UCSD-AML1 (cell line): ENCODE measurements at regions not wholly inside any gene's neighbourhood (a gene's known extent, or its start where the extent isn't known, plus 50 kb on each side); places are given as distances from the start of the nearest gene placed in this dataset.

Experiments
- DNase-seq: peaks from one replicate; lab custom pipeline; 2025; ENCODE audit not compliant: unreplicated experiment; lab: John Stamatoyannopoulos, UW

DNA sequence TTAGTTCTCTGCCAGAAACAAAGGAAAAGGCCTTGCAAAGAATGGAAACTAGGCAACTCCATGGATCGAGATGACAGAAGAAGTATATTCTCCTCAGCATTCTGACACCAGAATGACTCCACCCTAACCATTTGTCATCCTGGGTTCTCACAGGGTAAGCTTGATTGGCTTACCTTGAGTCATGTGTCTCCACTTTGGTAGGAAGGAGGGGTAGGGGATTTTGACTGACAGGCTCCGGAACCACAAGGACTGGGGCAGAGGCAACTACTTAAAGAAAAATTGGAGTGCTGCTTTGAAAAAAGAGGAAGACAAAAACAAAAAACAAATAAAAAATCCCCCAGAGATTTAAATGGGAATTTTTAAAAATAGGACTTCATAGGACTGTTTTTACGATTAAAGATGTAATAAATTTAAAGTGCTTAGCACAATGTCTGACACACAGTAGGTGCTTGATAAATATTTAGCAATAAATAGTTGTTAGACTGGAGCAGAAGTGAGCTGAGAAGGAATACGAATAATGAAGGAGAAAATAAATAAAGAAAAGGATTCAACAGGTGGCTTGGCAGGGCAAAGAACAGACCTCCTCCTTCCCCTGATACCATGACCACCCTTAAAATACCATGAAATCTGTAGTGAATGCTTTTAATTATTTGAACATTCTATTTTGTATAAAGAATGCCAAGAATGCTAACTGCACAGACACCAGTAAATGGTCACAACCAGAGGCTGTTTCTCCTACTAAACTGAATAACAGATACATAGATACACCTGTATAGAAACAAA lies 230.2 kb downstream of the CDCA7 start:
- no peak for DNase-seq

- no peak for DNase-seq
Measured at GRCh38 chr2:173588931-173589369, 234.3 kb downstream of the CDCA7 start.

DNA sequence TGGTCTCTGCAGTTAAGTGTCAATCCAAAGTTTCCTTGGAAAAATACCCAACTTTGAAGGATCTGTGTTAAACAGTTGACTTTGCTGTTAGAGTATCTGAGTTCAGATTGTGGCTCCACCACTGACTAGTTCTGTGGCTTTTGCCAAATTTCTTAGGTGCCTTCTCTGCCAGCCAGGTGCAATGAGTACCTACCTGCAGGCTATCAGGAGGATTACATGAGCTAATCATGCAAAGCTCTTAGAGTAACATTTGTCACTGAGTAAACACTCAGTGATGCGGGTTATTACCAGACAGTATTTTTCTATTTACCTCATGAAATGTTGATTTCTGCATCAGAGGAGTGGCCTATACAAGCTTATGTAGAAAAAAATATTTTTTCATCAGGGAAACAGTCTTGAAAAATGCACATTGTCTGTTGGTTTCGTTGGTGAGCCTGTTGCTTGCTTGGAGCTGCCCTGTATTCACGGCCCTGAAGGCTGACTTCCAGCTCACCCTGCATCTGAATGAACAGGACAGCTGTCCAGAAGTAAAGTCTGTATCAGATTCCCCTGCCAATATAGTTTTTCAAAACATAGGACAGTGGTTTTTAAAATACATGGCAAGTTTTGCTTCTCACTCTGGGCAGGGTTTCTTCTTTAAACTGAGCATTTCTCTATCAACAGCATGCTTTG lies 235.1 kb downstream of the CDCA7 start:
- DNase-seq = no peak

DNA sequence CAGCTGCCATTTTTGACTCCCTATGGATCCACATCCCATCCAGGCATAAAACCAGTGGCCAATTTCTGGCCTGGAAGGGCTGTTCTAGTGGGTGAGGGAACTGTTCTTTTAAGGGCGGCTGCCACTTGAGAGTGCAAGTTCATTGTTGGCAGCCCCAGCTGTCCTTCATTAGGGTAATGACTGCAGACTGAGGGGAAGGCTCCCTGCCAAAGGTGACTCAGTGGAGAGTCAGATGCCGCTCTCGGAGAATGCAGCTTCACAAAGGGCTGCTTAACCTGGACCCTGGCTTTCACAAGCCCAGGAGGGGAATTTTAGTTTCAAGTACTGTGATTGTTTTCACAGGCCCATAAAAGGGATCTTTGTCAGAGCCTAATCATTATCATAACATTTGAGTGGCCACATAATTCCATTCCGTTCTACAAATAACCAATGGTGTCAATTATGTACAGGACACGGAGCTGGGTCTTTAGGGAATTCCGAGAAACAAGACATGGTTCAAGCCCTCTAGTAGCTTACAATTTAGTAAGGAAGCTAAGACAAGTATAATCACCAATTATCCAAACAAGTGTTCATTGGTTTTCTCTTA lies 235.7 kb downstream of the CDCA7 start:
- no peak for DNase-seq

- no peak for DNase-seq
Measured at GRCh38 chr2:173593109-173593508, 238.4 kb downstream of the CDCA7 start.

DNA sequence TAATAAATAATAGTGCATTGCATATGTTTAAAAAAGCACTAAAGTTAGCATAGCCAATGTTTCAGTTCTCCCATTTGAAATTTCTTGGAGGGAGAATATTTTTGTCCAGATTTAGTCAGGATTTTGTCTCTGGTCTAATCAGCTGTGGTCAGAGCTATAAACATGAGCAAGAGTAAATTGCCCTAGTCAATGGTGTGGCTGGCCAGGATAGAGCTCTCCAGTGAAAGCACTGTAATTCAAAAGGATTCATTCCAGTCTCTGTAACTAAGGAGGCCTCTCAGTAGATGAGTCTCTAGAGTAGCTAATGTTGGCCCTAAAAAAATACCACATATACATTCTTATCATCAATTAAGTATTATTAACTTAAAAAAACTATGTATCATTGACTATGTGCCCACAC lies 241.6 kb downstream of the CDCA7 start:
- DNase-seq = no peak

DNA sequence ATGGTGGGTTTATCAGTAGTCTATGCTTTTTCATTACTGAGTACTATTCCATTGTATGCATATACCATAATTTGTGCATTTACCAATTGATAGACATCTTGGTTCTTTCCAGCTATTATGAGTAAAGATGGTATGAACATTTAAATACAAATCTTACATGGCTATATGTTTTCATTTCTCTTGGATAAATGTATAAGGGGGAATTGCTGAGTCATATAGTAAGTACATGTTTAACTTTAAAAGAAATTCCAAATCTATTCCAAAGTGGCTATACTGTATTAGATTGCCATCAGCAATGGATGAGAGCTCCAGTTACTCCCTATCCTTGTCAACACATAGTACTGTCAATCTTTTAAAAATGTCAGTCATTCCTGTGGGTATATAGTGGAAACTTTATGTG lies 243.9 kb downstream of the CDCA7 start:
- DNase-seq = no peak

GRCh38 chr2:173599821-173600359 lies 245.2 kb downstream of the CDCA7 start:
- no peak for DNase-seq

DNA sequence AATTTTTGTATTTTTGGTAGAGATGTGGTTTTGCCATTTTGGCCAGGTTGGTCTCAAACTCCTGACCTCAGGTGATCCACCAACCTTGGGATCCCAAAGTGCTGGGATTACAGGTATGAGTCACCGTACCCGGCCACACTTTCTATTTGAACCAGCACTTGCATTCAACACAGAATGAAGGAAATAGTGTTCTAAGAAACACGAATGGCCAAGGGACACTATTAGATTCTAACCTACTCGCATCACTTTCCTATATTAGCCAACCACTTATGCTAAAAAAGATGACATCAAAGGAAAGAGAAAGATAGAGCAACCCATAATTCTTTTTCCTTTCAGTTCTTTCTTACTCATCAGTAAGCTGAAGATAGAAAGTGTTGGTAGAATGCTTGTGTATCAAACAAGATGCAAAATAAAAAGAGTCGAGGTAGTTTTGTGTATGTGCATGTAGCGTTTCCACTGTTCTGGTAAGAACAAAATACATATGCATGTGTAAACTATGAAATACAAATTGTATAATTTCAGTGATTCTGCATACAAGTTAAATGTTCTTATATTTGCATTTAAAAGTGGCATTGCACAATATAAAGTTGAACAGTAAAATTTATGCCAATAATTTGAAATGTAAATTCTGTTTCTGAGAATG lies 247.6 kb downstream of the CDCA7 start:
- DNase-seq = no peak

GRCh38 chr2:173605994-173606393 lies 251.3 kb downstream of the CDCA7 start:
- no peak for DNase-seq

DNA sequence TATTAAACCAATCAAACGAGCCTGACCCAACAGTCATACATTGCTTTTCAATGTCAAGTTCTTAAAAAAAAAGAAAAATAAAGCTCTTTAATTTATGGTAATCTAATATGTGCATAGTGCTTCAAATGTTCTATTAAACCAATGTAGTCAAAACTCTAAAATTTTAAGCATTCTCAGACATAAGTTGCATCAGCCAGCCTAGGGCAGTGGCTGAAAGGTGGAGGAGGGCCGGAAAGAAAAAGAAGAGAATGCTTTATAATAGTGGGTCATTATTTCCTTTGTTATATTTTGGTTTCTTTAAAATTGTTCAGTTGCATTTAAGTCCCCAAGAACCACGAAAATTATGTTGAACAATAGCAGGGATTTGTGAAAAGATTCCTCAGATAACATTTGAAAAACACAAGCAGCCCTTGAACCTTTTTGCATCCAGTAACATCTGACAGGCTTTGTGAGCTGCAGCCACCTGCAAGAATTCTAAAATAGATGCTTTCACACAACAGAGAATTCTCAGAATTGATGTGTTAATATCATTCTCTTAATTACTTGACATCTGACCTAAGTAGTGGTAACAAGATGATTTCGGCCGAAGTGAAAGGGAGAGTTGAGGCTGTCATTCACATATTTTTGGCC lies 252.1 kb downstream of the CDCA7 start:
- no peak for DNase-seq

DNA sequence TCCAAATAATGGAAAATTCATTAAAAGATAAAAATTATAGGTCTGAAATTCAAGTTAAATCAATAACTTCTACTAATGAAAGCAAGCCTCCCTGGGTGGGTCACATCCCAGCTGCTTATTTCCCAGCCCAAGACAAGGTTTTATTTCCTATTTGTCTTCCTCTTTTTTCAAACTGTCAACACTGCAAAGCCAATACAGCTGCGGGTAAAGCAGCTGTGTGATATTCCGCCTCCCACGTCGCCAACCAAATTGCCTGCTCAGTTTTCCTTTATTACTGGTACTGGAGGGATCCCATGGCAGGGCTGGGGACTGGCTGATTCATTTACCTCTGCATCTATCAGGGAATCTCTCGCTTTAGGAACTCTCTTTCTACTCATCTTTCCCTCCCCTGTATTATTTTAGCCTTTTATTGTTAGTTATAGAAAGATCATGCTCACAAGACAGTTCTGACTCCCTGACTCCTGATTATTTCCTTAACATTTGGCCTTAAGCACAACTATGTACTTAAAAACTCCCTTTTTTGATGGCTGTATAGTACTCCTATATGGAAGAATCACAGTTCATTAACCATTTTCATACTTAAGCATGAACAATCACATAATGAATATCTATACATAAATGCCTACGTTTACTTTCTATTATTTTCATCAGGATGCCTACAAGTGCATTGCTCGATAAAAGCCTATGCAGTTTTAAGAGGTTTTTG lies 253.1 kb downstream of the CDCA7 start:
- DNase-seq = no peak

- no peak for DNase-seq
Measured at GRCh38 chr2:173611121-173611520, 256.4 kb downstream of the CDCA7 start.

DNA sequence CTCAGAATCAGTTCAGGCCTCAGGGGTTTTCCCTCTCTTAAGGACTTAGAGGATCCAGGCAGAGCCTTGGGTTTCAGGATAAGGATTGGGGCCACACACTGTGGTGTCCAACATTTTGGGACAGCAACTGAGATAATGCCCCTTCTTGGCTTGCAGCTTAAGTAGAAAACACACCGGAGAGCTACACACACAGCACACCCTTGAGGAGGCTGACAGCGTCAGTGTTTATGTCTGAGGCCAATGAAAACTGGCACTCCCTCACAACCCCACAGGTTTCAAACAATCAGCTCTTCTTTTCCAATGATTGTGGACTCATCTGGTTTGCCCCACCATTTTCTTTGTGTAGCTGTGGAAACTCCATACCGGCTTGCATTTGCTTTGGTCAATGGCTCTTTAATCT lies 257.7 kb downstream of the CDCA7 start:
- no peak for DNase-seq

GRCh38 chr2:173613386-173613785 lies 258.7 kb downstream of the CDCA7 start:
- DNase-seq = no peak

- no peak for DNase-seq
Measured at GRCh38 chr2:173614265-173614930, 259.7 kb downstream of the CDCA7 start.

DNA sequence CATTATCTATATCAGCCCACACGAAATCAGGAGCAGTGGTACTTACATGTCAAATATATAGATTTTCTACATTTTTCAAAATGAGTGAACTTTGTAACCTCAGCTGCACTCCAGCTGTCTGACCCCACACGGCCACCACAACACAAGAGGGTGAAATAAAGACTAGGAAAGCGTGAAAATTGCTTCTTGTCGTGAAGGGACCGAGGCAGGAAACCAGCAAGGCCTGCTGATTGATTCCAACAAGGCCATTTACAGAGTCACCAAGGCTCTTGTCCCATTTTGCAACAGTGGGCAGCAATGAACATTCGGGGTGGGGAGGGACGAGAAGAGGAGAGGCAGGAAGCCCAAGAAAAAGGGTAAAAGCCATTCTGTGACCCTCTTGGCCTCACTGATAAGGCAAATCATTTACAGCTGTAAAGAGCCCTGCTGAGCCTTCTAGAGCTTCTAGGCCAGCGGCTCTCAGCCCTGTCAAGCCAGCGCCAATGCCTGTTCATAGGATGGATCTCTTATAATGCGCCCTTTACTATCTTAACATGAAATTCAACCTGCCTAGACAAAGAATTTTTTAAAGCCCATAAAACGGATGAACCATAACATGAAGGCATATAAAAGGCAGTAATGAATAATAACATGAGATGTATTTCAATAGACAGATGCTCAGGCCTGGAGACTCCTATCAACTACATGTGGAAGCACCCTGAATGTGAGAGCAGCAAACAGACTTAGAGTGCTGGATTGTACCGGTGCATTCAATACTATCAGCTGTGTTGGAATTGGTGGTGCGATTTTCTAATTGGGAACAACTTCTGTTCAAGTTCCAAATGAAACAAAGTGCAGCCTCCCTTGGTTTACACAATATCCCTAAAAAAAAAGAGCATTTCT lies 269.0 kb downstream of the CDCA7 start:
- DNase-seq = no peak

DNA sequence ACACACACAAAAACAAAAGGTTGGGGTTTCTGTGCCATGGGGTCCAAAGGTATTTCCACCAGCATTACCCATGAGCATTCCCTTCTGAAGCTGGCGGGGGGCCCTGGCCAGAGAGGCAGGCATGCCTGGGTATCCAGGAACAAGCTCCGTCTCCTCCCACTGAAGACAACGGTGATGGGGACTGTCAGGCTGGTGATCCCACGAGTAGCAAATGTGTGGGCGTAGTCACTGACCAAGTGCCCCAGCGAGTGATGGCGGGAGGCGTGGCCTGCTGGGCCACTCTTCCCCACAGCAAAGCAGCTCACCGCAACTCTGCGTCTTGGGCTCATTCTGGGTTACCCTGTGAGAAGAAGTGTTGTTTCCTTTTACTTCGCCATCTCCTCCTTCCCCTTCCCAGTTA lies 270.6 kb downstream of the CDCA7 start:
- no peak for DNase-seq

- no peak for DNase-seq
Measured at GRCh38 chr2:173629076-173629475, 274.4 kb downstream of the CDCA7 start.
